Activated naive CD4-positive, alpha-beta T cell treated with anti-CD3 and anti-CD28 coated beads for 36 hours (primary cell): ENCODE measurements at regions not wholly inside any gene's neighbourhood (a gene's known extent, or its start where the extent isn't known, plus 50 kb on each side); places are given as distances from the start of the nearest gene placed in this dataset.

ENCODE experiments used
- CTCF ChIA-PET: fragments of 350-600 bp; sonication (Branson Sonifier 250); formaldehyde crosslinking; loops from one replicate; lab custom pipeline; 2021; ENCODE audit warnings: antibody characterized with exemption; lab: Charles Lee
- DNase-seq: peaks from one replicate; pipeline ENCODE4 v3.0.0-alpha.2; 2020
- H3K27ac Mint-ChIP-seq: one replicate; pipeline ENCODE4 v1.8.0; 2021; ENCODE audit warnings: mild to moderate bottlenecking, mixed read lengths
- H3K27me3 Mint-ChIP-seq: one replicate; pipeline ENCODE4 v1.8.0; 2021; ENCODE audit warnings: low read depth, mixed read lengths
- H3K36me3 Mint-ChIP-seq: one replicate; pipeline ENCODE4 v1.8.0; 2021; ENCODE audit warnings: low read depth, mixed read lengths
- H3K4me1 Mint-ChIP-seq: one replicate; pipeline ENCODE4 v1.8.0; 2021; ENCODE audit warnings: low read depth, mixed read lengths
- H3K4me3 Mint-ChIP-seq: one replicate; pipeline ENCODE4 v1.8.0; 2021; ENCODE audit warnings: mild to moderate bottlenecking, moderate library complexity, mixed read lengths
- H3K9me3 Mint-ChIP-seq: one replicate; pipeline ENCODE4 v1.8.0; 2021; ENCODE audit warnings: mixed read lengths
- intact Hi-C: fragments of 100-400 bp; cut with micrococcal nuclease; formaldehyde crosslinking; loops from one replicate; pipeline ENCODE4 v1.15.1; 2023

GRCh38 chr17:5870231-5870953 is 199.8 kb upstream of the WSCD1 start:
- H3K27me3 Mint-ChIP-seq = peaks cover 3% of the 10 kb centered on the region
- no peak overlapping the region for H3K4me3 Mint-ChIP-seq
- H3K4me1 Mint-ChIP-seq = no peaks in the 10 kb centered on the region
- H3K36me3 Mint-ChIP-seq = no peaks in the 10 kb centered on the region
- CTCF ChIA-PET = interaction anchor here (0.6 kb wide), 1 partner anchor 176 kb away, joined by 4 read pairs; no protein-coding TSS in a partner anchor
- intact Hi-C loops = no loop called here
- H3K9me3 Mint-ChIP-seq = no peaks in the 10 kb centered on the region
- H3K27ac Mint-ChIP-seq = no peak overlapping the region
- no peak for DNase-seq

DNA sequence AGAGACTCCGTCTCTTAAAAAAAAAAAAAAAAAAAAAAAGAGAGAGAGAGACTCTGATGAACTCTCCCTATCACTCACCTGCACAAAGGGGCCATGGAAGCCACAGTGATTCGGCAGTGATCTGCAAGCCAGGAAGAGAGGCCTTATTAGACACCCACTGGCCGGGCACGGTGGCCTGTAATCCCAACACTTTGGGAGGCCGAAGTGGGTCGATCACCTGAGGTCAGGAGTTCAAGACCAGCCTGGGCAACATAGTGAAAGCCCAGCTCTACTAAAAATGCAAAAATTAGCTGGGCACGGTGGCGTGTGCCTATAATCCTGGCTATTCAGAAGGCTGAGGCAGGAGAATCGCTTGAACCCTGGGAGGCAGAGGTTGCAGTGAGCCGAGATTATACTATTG is 198.5 kb upstream of the WSCD1 start:
- Mint-ChIP-seq H3K4me3 (no peak overlapping the region), H3K36me3 (no peaks in the 10 kb centered on the region), H3K9me3 (no peaks in the 10 kb centered on the region), H3K27ac (no peak overlapping the region), H3K27me3 (peaks cover 3% of the 10 kb centered on the region), H3K4me1 (no peaks in the 10 kb centered on the region)
- intact Hi-C loops = no loop called here
- CTCF ChIA-PET = no interaction called here
- DNase-seq = no peak

DNA sequence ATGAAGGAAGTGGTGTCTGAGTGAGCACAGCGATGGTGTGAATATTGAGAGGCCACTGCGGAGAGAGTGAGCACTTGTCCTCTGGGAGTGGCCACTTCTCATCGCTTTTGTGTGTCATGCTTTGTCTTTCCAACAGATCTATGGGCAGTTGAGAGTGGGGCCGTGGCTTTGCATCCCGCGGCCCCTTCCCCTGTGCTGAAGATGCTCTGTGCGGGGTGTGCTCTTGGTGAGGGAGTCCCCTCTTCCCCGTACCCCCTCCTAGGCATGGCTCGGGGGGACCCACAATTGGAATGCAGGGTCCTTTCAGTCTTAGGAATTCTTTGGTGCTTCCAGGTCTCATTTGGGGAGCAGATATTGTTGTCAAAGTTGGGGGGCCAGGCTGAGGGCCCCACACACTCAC is 197.3 kb upstream of the WSCD1 start:
- no peaks in the 10 kb centered on the region for H3K9me3 Mint-ChIP-seq
- H3K4me1 Mint-ChIP-seq = no peaks in the 10 kb centered on the region
- CTCF ChIA-PET = no interaction called here
- DNase-seq = no peak
- H3K27me3 Mint-ChIP-seq = peaks cover 3% of the 10 kb centered on the region
- no peaks in the 10 kb centered on the region for H3K36me3 Mint-ChIP-seq
- no peak overlapping the region for H3K4me3 Mint-ChIP-seq
- H3K27ac Mint-ChIP-seq = no peak overlapping the region
- intact Hi-C loops = no loop called here

- DNase-seq = no peak
- Mint-ChIP-seq H3K27me3 (peaks cover 5% of the 10 kb centered on the region), H3K27ac (no peak overlapping the region), H3K4me3 (no peak overlapping the region), H3K36me3 (no peaks in the 10 kb centered on the region), H3K9me3 (no peaks in the 10 kb centered on the region), H3K4me1 (no peaks in the 10 kb centered on the region)
- intact Hi-C loops = no loop called here
- CTCF ChIA-PET = interaction anchor here (0.7 kb wide), 1 partner anchor 15 kb away, joined by 3 read pairs; no protein-coding TSS in a partner anchor
Measured at GRCh38 chr17:5873781-5874180, 196.4 kb upstream of the WSCD1 start.

DNA sequence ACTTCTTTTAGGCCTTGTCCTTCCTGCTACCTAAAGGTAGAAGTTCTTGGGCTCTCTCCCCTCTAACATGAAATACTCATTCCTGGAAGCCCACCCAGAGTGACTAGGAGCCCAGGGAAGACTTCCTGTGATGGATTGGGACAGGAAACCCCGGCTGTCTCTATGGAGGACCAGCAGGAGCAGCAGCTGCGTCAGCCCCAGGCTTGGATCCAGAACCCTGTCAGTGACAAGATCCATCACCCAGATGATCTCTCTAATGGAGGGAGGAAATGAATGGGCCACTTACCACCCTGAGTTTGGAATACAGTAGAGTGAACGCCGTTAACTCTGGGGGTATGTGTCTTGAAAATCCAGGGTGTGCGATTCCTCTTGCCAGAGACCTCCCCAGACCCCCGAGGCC is 195.7 kb upstream of the WSCD1 start:
- intact Hi-C loops = no loop called here
- peaks cover 5% of the 10 kb centered on the region for H3K27me3 Mint-ChIP-seq
- CTCF ChIA-PET = interaction anchor here (0.7 kb wide), 1 partner anchor 16 kb away, joined by 3 read pairs; no protein-coding TSS in a partner anchor
- no peak overlapping the region for H3K4me3 Mint-ChIP-seq
- no peak for DNase-seq
- H3K36me3 Mint-ChIP-seq = no peaks in the 10 kb centered on the region
- H3K4me1 Mint-ChIP-seq = no peaks in the 10 kb centered on the region
- H3K27ac Mint-ChIP-seq = no peak overlapping the region
- no peaks in the 10 kb centered on the region for H3K9me3 Mint-ChIP-seq

GRCh38 chr17:5877366-5877765 is 192.8 kb upstream of the WSCD1 start:
- Mint-ChIP-seq H3K4me1 (no peaks in the 10 kb centered on the region), H3K4me3 (no peak overlapping the region), H3K27ac (no peak overlapping the region), H3K36me3 (no peaks in the 10 kb centered on the region), H3K9me3 (no peaks in the 10 kb centered on the region), H3K27me3 (peaks cover 4% of the 10 kb centered on the region)
- intact Hi-C loops = no loop called here
- CTCF ChIA-PET = no interaction called here
- DNase-seq = no peak

GRCh38 chr17:5877948-5878347 is 192.2 kb upstream of the WSCD1 start:
- intact Hi-C loops = no loop called here
- Mint-ChIP-seq H3K9me3 (no peaks in the 10 kb centered on the region), H3K36me3 (no peaks in the 10 kb centered on the region), H3K4me1 (no peaks in the 10 kb centered on the region), H3K27me3 (peaks cover 4% of the 10 kb centered on the region), H3K27ac (no peak overlapping the region), H3K4me3 (no peak overlapping the region)
- CTCF ChIA-PET = no interaction called here
- no peak for DNase-seq

GRCh38 chr17:5881849-5882248 is 188.3 kb upstream of the WSCD1 start:
- H3K36me3 Mint-ChIP-seq = no peaks in the 10 kb centered on the region
- CTCF ChIA-PET = no interaction called here
- H3K4me1 Mint-ChIP-seq = no peaks in the 10 kb centered on the region
- H3K27ac Mint-ChIP-seq = no peak overlapping the region
- H3K27me3 Mint-ChIP-seq = peaks cover 7% of the 10 kb centered on the region
- H3K4me3 Mint-ChIP-seq = no peak overlapping the region
- no peak for DNase-seq
- intact Hi-C loops = no loop called here
- no peaks in the 10 kb centered on the region for H3K9me3 Mint-ChIP-seq

GRCh38 chr17:5883775-5884665 is 186.2 kb upstream of the WSCD1 start:
- H3K4me3 Mint-ChIP-seq = no peak overlapping the region
- H3K9me3 Mint-ChIP-seq = no peaks in the 10 kb centered on the region
- DNase-seq = no peak
- no peaks in the 10 kb centered on the region for H3K36me3 Mint-ChIP-seq
- H3K27ac Mint-ChIP-seq = no peak overlapping the region
- intact Hi-C loops = no loop called here
- H3K4me1 Mint-ChIP-seq = no peaks in the 10 kb centered on the region
- CTCF ChIA-PET = no interaction called here
- H3K27me3 Mint-ChIP-seq = peaks cover 11% of the 10 kb centered on the region

DNA sequence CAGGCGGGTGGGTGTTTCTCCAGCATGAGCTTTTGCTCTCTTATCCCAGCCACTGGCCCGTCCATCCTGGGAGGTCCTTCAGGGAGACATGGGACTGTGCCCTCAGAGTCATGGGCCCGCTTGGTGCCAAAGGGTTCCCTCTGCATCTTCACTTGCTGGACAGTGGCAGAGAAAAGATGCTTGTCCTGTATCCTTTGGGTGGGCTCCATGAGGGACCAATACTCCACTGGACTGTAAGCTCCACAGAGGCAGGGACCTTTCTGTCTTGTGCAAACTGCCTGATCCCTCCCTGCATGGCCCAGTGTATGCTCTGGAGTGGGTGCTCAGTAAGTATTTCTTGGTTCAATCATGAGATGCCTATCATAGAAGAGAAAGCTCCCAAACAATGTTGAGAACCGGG is 184.8 kb upstream of the WSCD1 start:
- Mint-ChIP-seq H3K9me3 (peaks cover 6% of the 10 kb centered on the region), H3K4me1 (no peaks in the 10 kb centered on the region), H3K36me3 (no peaks in the 10 kb centered on the region), H3K27me3 (peaks cover 14% of the 10 kb centered on the region), H3K27ac (no peak overlapping the region), H3K4me3 (no peak overlapping the region)
- intact Hi-C loops = no loop called here
- DNase-seq = no peak
- CTCF ChIA-PET = no interaction called here

GRCh38 chr17:5888811-5889210 is 181.4 kb upstream of the WSCD1 start:
- intact Hi-C loops = no loop called here
- peaks cover 24% of the 10 kb centered on the region for H3K27me3 Mint-ChIP-seq
- CTCF ChIA-PET = interaction anchor here (0.5 kb wide), 1 partner anchor 77 kb away, joined by 3 read pairs; no protein-coding TSS in a partner anchor
- no peaks in the 10 kb centered on the region for H3K4me1 Mint-ChIP-seq
- no peak overlapping the region for H3K27ac Mint-ChIP-seq
- peaks cover 6% of the 10 kb centered on the region for H3K9me3 Mint-ChIP-seq
- no peak for DNase-seq
- no peaks in the 10 kb centered on the region for H3K36me3 Mint-ChIP-seq
- H3K4me3 Mint-ChIP-seq = no peak overlapping the region

DNA sequence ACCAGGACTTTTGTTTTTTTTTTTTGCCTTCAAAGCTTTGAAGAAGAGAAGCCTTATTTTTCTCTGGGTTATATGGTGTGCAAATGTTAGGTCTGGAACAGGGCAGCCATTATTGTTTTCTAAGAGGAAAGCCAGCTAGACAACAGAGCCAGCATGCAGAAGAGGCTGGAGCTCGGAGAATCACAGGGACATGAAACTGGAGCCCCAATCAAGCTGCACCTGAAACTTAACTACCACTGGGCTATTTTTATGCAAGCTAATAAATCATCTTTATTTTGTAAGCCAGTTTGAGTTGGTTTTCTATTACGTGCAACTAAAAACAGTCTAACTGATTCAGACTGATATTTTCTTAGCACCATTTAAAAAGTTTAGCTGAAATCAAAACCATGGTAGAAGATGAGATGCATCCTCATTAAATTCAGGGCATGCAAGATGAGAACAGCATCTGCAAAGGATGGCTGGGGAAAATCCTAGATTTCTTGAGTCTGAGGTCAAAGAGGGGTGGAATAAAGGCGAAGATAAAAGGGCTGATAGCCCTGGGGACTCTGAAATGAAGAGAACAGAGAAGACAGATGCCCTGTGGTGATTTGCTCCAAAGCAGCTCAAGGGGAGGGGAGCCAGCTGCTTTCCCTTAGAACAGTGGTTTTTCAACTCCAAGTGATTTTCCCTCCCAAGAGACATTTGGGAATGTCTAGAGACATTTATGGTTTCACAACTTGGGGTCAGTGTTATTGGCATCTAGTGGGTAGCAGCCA is 177.1 kb upstream of the WSCD1 start:
- Mint-ChIP-seq H3K4me1 (peaks cover 8% of the 10 kb centered on the region), H3K36me3 (no peaks in the 10 kb centered on the region), H3K4me3 (no peak overlapping the region), H3K9me3 (peaks cover 6% of the 10 kb centered on the region), H3K27ac (no peak overlapping the region), H3K27me3 (peaks cover 38% of the 10 kb centered on the region)
- intact Hi-C loops = no loop called here
- CTCF ChIA-PET = no interaction called here
- DNase-seq = no peak
